ENCODE measurements at regions not wholly inside any gene's neighbourhood (a gene's known extent, or its start where the extent isn't known, plus 50 kb on each side); places are given as distances from the start of the nearest gene placed in this dataset.
"Not testable (repeated sequence)": the region's sequence is repeated elsewhere in the genome, so short reads cannot be mapped to it uniquely, and the experiment has no call there.

- no peak for DNase-seq
These were observed 97.1 kb upstream of the ANK2 start for GRCh38 chr4:112952313-112952700.

DNA sequence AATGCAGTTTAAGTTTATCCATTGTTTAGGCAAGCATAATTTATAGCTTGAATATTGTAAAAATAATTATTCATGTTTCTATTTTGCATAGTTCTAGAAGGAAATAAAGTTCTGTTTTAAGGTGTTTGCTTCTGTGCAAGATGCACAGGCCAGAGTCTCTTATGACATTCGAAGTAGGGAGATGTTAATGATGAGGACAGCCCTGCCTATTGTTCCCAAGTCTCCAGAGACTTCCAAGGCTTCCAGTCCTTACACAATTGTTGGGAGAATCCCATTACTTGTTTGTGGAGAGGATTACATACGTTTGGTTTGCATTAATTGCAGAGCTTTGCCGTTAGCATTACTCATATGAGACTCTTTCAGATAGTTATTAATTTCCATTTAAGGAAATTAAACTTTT lies 96.2 kb upstream of the ANK2 start:
- no peak for DNase-seq

GRCh38 chr4:112954286-112954685 lies 95.2 kb upstream of the ANK2 start:
- DNase-seq, result no peak

DNA sequence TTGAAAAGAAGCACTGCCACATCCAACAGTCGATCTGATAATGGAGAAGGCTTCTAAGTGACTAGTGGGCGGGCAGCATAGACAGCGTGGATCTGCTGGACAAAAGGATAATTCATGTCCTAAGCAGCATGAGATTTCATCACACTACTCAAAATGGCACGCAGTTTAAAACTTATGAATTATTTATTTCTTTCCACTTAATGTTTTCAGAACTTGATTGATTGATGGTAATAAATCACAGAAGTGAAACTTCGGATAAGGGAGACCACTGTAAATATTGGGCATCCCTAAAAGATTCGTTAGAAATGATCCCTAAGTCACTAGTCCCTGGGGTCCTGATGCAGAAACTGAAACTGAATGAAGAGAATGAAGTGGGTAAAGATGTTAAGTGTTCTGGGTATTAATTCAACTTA lies 93.0 kb upstream of the ANK2 start:
- DNase-seq, result no peak

DNA sequence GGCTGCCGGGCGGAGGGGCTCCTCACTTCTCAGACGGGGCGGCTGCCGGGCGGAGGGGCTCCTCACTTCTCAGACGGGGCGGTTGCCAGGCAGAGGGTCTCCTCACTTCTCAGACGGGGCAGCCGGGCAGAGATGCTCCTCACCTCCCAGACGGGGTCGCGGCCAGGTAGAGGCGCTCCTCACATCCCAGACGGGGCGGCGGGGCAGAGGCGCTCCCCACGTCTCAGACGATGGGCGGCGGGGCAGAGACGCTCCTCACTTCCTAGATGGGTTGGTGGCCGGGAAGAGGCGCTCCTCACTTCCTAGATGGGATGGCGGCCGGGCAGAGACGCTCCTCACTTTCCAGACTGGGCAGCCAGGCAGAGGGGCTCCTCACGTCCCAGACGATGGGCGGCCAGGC lies 91.7 kb upstream of the ANK2 start:
- not testable (repeated sequence) for DNase-seq

DNA sequence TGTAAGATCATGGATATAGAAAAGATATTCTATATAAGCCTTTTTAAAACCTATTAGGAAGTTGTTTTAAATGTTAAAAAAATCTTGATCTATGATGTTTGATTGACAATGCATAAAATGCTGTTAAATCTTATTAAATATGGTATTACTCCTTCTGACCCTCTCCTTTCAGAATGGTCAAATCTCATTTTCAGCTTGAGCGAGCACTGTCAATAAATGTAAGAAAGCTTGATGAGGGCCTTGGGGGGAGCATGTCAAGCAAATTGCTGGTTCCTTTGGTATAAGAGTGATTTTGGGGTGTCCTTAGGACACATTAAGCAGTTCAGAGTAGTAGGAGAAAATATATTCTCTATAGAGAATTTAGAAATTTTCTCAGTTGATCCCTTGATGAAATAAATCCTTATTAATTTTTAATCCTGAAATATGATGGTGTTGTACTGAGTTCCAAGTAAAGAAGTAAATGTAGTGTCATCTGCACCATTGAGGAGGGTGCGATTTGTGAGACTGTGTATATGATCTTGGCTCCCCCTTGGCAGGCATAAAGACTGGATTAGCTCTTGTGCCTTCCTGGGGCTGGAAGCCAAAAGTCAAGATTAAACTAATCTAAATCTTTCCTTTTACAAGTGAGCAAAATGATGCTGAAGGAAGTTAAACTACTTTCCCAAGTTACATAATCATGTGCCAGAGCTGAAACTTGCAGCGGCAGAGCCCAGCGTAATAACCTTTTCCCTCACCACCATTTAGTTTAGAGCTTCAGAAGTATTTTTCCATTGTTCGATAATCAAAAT lies 82.6 kb upstream of the ANK2 start:
- no peak for DNase-seq

DNA sequence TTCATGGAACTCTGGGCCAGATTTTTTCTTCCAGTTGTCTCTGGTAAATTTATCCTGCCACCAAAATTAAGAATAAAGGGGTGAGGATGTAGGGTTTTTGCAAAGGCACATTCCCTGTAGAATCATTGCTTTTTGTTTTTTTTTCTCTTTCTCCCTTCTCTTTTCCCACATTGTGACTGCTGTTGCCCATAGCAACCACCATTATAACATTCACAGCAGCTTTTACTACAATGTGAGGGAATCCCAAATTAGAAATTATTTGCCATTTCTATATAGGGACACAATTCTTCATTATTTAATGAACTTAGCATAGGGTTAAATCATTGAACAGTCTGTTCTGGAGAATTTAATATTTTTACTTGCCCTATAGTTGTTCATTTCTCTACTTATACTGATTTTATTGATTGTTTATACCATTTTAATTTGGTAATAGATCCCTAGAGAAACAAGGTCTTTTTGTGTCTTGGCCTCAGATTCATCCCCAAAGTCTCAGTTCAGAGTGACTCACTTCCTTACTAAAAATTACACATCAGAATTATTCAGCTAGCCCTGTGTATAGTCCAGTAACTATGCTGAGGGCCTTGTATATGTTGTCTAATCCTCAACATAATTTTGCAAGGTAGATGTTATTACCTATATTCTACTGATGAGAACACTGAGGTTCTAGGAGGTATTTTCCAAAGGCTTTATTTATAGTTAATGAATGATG lies 80.8 kb upstream of the ANK2 start:
- no peak for DNase-seq

DNA sequence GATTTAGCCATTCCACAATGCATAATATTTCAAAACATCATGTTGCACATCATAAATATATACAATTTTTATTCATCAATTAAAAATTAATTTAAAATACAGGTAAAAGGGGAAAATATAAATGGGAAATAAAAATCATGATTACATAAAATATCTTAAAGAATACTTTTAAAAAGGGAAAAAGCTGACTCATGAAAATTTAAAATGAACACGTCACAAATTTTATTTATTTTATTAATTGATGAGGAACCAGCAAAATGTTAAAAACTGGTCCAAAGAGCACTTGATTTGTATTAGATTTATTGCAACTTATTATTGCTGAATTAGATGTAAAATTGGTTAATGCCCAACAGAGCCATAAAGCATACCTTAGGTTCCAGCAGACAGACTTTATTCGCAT lies 78.5 kb upstream of the ANK2 start:
- no peak for DNase-seq

DNA sequence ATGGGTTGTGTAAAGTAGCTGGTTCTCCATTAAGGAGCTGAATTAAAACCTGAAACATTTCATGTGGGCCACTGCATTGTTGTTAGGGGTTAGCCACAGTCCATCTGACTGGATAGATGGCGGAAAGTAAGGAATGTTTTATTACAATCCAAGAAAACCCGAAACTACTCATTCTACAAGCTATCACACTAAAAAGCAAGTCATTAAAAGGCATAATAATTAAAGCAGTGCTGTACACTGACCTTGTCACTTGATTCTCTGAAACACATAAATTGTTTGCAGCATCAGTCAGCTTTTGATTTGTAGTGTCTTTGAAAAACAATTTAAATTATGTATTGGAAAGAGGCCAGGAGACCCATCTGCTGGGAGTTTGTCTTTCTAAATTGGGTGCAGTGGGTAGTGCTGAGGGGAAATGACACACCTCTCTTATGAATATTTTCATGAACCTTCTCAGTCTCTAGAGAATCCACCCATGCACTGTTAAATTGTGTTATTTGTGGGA lies 75.7 kb upstream of the ANK2 start:
- no peak for DNase-seq

DNA sequence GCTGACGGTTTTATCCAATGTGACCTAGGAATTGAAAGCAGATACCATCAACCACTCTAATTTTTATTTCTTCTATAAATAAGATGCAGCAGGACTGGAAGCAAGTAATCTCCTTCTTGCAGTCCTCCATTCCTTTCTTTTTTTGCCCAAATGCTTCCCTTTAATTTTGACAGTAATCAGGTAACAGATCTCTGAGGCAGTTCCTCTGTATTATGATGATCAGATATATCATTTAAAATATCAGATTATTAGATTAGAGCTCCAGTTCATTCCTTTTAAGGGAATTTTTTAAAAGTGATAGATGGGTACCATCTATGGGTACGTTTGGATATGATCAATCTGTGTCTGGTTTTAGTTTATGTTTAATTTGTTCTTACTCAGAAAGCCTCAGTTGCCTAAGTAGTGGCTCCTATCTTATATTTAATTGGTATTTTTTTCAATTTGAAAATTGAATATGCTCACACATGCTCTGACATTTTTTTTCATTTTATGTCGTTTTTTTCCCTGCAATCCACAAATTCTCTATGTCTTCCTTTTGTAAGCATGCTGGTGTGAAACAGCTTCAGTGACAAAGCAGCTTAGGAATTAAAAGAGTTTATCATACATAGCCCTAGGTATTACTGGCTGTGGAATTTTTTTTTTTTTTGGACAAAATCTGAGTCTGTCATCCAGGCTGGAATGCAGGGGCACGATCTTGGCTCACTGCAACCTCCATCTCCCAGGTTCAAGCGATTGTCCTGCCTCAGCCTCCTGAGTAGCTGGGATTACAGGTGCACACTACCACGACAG lies 73.7 kb upstream of the ANK2 start:
- DNase-seq, result no peak

GRCh38 chr4:112978691-112979472 lies 70.6 kb upstream of the ANK2 start:
- no peak for DNase-seq

GRCh38 chr4:112979881-112980421 lies 69.5 kb upstream of the ANK2 start:
- DNase-seq, result no peak

DNA sequence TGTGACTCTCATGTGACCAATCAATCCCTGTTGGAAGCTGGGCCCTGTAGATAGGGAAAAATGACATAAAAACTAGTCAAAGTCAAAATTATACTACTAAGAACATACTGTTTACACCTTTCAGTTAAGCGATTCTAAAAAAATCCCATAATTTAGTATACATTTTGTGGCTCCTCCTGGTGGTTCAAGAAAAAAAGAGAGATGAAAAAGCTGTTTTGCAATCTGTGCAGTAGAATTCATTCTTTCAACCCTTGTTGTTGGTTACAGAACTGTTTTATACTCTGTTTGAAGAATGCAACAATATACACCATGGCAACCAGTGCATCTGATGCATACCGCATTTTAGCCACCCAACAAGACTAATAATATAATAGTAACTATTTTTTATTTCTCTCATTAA lies 66.8 kb upstream of the ANK2 start:
- no peak for DNase-seq

DNA sequence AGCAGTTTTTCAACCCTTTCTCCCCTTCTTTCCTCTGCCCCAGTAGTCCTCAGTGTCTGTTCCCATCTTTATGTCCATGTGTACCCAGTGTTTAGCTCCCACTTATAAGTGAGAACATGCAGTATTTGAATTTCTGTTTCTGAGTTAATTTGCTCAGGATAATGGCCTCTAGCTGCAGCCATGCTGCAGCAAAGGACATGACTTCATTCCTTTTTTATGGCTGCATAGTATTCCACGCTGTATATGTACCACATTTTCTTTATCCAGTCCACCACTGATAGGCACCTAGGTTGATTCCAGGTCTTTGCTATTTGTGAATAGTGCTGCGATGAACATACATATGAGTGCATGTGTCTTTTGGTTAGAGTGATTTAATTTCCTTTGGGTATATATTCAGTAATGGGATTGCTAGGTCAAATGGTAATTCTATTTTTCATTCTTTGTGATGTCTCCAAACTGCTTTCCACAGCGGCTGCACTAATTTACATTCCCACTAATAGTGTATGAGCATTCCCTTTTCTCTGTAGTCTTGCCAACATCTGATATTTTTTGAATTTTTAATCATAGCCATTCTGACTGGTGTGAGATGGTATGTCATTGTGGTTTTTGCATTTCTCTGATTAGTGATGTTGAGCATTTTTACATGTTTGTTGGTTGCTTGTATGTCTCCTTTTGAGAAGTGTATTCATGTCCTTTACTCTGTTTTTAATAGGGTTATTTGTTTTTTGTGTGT lies 54.6 kb upstream of the ANK2 start:
- no peak for DNase-seq

All from NCI-H510A treated with DMSO at 0.1 percent for 48 hours (cell line).